Fibroblast of villous mesenchyme (primary cell): ENCODE measurements at regions not wholly inside any gene's neighbourhood (a gene's known extent, or its start where the extent isn't known, plus 50 kb on each side); places are given as distances from the start of the nearest gene placed in this dataset.

Source experiments
- DNase-seq: peaks from one replicate; pipeline ENCODE4 v3.0.0-alpha.2; 2010; ENCODE audit warnings: low read depth
- H3K4me3 ChIP-seq: 2 replicates; pipeline ENCODE4 v1.5.1; 2011; ENCODE audit warnings: low read depth, mild to moderate bottlenecking, low read length
- TF ChIP-seq, protein P1 (sequence below): IDR thresholded peaks from 2 replicates; pipeline ENCODE4 v1.5.1; 2012; ENCODE audit warnings: low read depth, mild to moderate bottlenecking, low read length; ENCODE audit not compliant: insufficient read depth

DNA sequence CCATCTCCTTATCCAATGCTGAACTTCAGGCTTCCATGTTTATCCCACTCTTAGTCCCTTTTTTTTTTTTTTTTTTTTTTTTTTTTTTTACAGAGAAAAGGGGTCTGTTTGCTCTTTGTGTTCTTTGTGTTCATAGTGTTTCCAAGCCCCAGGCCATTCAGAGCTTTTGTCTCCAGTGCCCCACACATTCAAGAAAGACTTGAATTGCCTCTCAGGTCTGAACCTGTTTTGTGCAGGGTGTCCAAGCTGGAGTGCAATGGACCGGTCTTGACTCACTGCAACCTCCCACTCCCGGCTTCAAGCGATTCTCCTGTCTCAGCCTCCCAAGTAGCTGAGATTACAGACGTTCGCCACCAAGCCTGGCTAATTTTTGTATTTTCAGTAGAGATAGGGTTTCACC is 191.2 kb downstream of the PALM2AKAP2 start:
- TF ChIP-seq, protein P1, sequence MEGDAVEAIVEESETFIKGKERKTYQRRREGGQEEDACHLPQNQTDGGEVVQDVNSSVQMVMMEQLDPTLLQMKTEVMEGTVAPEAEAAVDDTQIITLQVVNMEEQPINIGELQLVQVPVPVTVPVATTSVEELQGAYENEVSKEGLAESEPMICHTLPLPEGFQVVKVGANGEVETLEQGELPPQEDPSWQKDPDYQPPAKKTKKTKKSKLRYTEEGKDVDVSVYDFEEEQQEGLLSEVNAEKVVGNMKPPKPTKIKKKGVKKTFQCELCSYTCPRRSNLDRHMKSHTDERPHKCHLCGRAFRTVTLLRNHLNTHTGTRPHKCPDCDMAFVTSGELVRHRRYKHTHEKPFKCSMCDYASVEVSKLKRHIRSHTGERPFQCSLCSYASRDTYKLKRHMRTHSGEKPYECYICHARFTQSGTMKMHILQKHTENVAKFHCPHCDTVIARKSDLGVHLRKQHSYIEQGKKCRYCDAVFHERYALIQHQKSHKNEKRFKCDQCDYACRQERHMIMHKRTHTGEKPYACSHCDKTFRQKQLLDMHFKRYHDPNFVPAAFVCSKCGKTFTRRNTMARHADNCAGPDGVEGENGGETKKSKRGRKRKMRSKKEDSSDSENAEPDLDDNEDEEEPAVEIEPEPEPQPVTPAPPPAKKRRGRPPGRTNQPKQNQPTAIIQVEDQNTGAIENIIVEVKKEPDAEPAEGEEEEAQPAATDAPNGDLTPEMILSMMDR: no peak
- no peak for DNase-seq
- no peak overlapping the region for H3K4me3 ChIP-seq

DNA sequence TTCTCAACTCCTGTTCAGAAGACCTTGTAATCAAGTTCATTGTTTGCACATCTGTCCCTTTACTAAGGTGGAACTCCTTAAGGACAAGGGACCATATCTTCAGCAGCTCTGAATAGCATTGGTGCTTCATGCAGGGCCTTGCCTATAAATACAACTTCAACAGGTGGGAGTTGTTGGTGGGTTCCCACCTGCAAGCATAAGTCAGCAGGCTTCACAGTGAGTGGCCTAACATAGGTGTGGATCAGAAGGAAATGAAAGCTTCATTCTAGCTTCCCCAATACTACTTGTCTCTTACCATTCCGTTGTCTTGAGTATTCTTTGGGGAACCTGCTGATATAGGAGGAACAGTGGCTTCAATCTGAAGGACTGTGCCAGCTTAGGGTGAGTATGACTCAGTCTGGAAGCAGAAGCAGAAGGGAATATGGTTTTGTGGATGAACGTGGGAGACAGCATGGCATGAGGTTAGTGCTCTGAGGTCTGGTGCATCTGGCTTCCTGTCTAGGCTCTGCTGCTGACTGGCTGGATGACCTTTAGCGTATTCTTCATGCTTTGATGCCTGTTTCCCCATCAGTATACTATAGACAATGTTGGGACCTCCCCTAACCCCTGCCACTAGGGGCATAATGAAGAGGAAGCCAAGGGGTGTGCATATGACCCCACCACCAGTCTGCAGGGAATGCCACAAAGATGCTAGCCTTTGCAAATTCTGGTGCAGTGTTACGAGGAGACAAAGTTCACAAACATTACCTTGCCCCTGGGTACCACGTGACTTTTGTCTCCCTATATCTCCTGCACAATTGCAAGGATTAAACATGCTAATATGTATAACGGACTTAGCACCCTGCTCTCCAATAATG is 192.3 kb downstream of the PALM2AKAP2 start:
- no peak overlapping the region for H3K4me3 ChIP-seq
- TF ChIP-seq, protein P1: no peak
- DNase-seq: no peak

DNA sequence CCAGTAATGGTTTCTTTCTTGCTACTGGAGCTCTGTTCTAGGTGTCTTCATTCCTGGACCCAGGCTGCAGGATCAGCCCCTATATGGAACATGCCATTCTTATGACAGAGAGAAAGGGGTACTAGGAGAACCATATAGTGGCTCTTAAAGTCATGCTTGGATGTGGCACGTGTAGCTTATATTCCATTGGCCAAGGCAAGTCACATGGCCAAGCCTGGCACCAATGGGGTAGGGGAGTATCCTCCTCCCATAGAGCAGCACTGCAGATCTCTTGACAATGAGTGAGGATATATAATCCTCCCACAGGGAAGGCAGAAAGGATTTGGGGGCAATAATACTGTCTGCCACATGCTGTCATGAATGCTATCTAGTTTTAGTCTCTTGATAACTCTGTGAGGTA is 193.3 kb downstream of the PALM2AKAP2 start:
- no peak overlapping the region for H3K4me3 ChIP-seq
- no peak for DNase-seq
- TF ChIP-seq, protein P1: no peak

DNA sequence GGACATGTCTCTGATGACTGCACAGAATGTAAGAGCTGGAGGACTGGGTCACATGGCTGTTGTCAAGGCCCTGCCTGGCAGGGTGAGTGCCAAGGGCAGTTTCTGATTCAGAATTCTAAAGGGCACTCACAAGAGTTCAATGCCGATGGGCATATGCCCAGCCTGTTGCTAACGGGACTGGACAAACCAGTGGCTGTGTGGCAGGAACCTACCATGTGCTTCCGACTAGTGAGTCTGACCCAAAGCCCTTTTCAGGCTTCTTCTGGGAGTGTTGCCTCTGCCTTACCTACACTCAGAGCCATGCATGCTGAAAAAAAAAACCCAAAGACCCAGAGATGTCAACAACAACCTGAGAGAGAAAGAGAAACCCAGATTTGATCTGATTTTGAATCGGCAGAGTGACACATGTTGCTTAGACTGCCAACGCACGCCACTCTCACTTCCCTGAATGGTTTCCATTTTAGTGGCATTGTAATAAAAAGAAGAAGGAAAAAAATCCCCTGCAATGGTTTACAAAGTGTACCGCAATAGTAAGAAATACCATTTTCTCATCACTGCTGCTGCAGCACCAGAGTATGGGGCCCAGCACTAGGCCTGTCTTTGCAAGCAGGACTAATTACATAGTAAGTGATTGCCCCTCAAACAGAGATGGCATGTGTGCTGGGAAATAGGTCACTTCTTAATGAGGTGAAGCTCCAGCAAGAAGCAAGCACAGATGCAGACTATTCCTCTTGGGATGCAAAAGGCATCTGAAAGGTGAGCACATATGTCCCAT is 194.3 kb downstream of the PALM2AKAP2 start:
- TF ChIP-seq, protein P1: no peak
- no peak overlapping the region for H3K4me3 ChIP-seq

DNA sequence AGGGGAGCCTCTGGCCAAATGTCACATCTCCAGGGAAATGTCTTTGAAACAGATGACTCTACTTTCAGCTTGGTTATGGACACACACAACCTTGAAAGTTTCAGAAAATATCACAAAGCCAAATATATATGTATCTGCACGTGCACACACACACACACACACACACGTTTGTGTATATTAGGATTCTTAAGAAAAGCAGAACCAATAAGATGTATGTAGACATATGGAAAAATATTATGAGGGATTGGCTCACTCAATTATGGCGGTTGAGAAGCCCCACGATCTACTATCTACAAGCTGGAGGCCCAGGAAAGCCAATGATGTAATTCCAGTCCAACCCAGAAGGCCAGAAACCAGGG is 194.9 kb downstream of the PALM2AKAP2 start:
- no peak for DNase-seq
- no peak overlapping the region for H3K4me3 ChIP-seq
- TF ChIP-seq, protein P1: no peak

More for the DNA sequence above, 194.3 kb downstream of the PALM2AKAP2 start:
- DNase-seq: no peak

DNA sequence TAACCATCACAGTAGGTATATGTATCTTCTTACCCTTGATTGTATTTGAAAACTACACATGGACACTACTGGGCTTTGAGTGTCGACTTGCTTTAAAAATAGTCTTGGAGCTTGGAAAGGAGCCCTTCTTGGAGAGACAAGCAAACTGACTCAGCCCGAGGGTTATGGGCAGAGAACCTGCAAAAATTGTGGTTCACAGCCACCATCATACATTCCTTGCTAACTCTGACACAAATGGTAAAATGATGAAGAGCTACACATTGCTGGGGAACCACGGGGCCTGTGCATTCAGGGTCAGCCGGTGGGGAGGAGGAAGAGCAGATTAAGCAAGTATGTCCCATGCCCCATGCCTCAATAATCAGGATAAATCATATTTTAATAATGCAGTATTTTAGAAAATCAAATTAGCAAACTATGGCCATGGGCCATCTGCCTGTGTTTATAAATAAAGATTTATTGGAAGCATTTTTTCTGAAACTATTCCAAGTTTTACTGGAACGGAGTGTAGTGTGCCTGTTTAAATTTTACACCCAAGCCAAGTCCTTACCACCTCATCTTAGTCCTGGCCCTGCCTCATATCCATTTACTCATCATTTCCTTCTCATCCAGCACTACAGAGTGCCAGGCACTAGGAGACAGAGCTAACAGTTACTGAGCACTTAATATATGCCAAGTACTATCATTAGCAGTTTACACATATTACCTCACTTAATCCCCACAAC is 195.7 kb downstream of the PALM2AKAP2 start:
- no peak overlapping the region for H3K4me3 ChIP-seq
- TF ChIP-seq, protein P1: no peak
- no peak for DNase-seq
